SK-N-SH treated with all-trans-retinoic acid at 6 μM for 48 hours (cell line): ENCODE measurements at regions not wholly inside any gene's neighbourhood (a gene's known extent, or its start where the extent isn't known, plus 50 kb on each side); places are given as distances from the start of the nearest gene placed in this dataset.

Experiments used
- ATAC-seq: fragments of 200-7000 bp; cut with Tn5 transposase; 3 replicates; pipeline ENCODE4 v1.9.1; 2020; ENCODE audit warnings: mild to moderate bottlenecking, moderate library complexity
- ARNTL ChIP-seq: fragments of 450-650 bp; formaldehyde crosslinking; IDR thresholded peaks from 2 replicates; pipeline ENCODE4 v1.5.0; 2020; ENCODE audit warnings: low read depth, mild to moderate bottlenecking, moderate library complexity, borderline replicate concordance
- BACH2 ChIP-seq: fragments of 250-450 bp; sonication (Bioruptor Pico); IDR thresholded peaks from 2 replicates; pipeline ENCODE4 v1.9.0; 2021; ENCODE audit warnings: mild to moderate bottlenecking, borderline replicate concordance
- CREB5 ChIP-seq: fragments of 250-450 bp; sonication (Bioruptor Pico); IDR thresholded peaks from 2 replicates; pipeline ENCODE4 v1.5.1; 2020; ENCODE audit warnings: low read depth, mild to moderate bottlenecking, moderate library complexity
- ESRRG ChIP-seq: fragments of 250-450 bp; sonication (Bioruptor Pico); IDR thresholded peaks from 2 replicates; pipeline ENCODE4 v1.6.1; 2021; ENCODE audit warnings: mild to moderate bottlenecking
- GLIS3 ChIP-seq: fragments of 250-450 bp; sonication (Bioruptor Pico); IDR thresholded peaks from 2 replicates; pipeline ENCODE4 v1.5.0; 2020; ENCODE audit warnings: mild to moderate bottlenecking, moderate library complexity
- OSR1 ChIP-seq: fragments of 250-450 bp; sonication (Bioruptor Pico); IDR thresholded peaks from 2 replicates; pipeline ENCODE4 v1.8.0; 2022; ENCODE audit warnings: moderate library complexity, mild to moderate bottlenecking, inconsistent platforms
- POU6F1 ChIP-seq: fragments of 250-450 bp; sonication (Bioruptor Pico); IDR thresholded peaks from 2 replicates; pipeline ENCODE4 v1.8.0; 2021; ENCODE audit warnings: low read depth, mild to moderate bottlenecking, moderate library complexity, borderline replicate concordance
- PPARA ChIP-seq: fragments of 250-450 bp; sonication (Bioruptor Pico); IDR thresholded peaks from 2 replicates; pipeline ENCODE4 v1.5.0; 2020; ENCODE audit warnings: mild to moderate bottlenecking, borderline replicate concordance
- RARB ChIP-seq: fragments of 250-450 bp; sonication (Bioruptor Pico); IDR thresholded peaks from 2 replicates; pipeline ENCODE4 v1.8.0; 2021; ENCODE audit warnings: mild to moderate bottlenecking, moderate library complexity
- TCF4 ChIP-seq: fragments of 250-450 bp; sonication (Bioruptor Pico); IDR thresholded peaks from 2 replicates; pipeline ENCODE4 v1.8.0; 2021; ENCODE audit warnings: mild to moderate bottlenecking, moderate library complexity, borderline replicate concordance
- TOX ChIP-seq: fragments of 250-450 bp; sonication (Bioruptor Pico); IDR thresholded peaks from 2 replicates; pipeline ENCODE4 v1.8.0; 2021; ENCODE audit warnings: mild to moderate bottlenecking, moderate library complexity, borderline replicate concordance
- TSHZ2 ChIP-seq: fragments of 250-450 bp; sonication (Bioruptor Pico); IDR thresholded peaks from 2 replicates; pipeline ENCODE4 v1.5.0; 2020; ENCODE audit warnings: mild to moderate bottlenecking, moderate library complexity
- ZC3H10 ChIP-seq: fragments of 250-450 bp; sonication (Bioruptor Pico); IDR thresholded peaks from 2 replicates; pipeline ENCODE4 v1.5.1; 2021; ENCODE audit warnings: mild to moderate bottlenecking, moderate library complexity
- ZFP3 ChIP-seq: fragments of 250-450 bp; sonication (Bioruptor Pico); IDR thresholded peaks from 2 replicates; pipeline ENCODE4 v1.5.0; 2020; ENCODE audit warnings: mild to moderate bottlenecking, moderate library complexity
- ZFP30 ChIP-seq: fragments of 450-650 bp; formaldehyde crosslinking; IDR thresholded peaks from 2 replicates; pipeline ENCODE4 v1.5.0; 2022; ENCODE audit warnings: mild to moderate bottlenecking, moderate library complexity
- TF ChIP-seq, protein P1 (sequence below): fragments of 250-450 bp; sonication (Bioruptor Pico); IDR thresholded peaks from 2 replicates; pipeline ENCODE4 v1.5.1; 2021; ENCODE audit warnings: mild to moderate bottlenecking, moderate library complexity

DNA sequence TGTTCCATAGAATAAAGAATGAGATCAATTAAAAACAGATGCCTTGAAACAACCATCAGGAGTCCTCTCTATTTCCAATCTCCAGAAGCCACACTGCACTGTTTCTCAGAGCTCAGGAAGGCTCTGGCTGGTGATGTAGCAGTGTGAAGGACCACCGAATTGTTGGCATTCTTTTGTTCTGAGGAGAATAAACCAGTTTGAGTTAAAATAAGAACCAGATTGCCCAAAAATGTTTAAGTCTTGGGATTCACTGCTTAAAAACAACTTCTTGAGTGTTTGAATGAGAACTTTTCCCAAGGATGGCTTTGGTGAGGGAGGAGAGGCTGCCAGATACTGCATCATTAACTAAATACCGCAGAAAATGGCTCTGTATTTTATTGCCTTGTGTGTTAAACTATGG lies 341.2 kb downstream of the C12orf75 start (continued):
- TF ChIP-seq TSHZ2 (CRISPR knock-in tag), result no peak

- no peak for TF ChIP-seq ARNTL (CRISPR knock-in tag)
- TF ChIP-seq GLIS3 (CRISPR knock-in tag), result no peak
- TF ChIP-seq ZFP3 (CRISPR knock-in tag), result no peak
- no peak for TF ChIP-seq ZFP30
- no peak for TF ChIP-seq BACH2 (CRISPR knock-in tag)
- no peak for TF ChIP-seq CREB5 (CRISPR knock-in tag)
- no peak for TF ChIP-seq ZC3H10 (CRISPR knock-in tag)
- no peak for TF ChIP-seq OSR1 (CRISPR knock-in tag)
- TF ChIP-seq TOX (CRISPR knock-in tag), result no peak
- TF ChIP-seq TSHZ2 (CRISPR knock-in tag), result no peak
- TF ChIP-seq, protein P1, sequence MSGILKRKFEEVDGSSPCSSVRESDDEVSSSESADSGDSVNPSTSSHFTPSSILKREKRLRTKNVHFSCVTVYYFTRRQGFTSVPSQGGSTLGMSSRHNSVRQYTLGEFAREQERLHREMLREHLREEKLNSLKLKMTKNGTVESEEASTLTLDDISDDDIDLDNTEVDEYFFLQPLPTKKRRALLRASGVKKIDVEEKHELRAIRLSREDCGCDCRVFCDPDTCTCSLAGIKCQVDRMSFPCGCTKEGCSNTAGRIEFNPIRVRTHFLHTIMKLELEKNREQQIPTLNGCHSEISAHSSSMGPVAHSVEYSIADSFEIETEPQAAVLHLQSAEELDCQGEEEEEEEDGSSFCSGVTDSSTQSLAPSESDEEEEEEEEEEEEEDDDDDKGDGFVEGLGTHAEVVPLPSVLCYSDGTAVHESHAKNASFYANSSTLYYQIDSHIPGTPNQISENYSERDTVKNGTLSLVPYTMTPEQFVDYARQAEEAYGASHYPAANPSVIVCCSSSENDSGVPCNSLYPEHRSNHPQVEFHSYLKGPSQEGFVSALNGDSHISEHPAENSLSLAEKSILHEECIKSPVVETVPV (CRISPR knock-in tag), result no peak
- no peak for TF ChIP-seq TCF4 (CRISPR knock-in tag)
- ATAC-seq, result no peak; the same call in 2 of the 3 replicates
These were observed 341.9 kb downstream of the C12orf75 start for GRCh38 chr12:105672121-105672975.

DNA sequence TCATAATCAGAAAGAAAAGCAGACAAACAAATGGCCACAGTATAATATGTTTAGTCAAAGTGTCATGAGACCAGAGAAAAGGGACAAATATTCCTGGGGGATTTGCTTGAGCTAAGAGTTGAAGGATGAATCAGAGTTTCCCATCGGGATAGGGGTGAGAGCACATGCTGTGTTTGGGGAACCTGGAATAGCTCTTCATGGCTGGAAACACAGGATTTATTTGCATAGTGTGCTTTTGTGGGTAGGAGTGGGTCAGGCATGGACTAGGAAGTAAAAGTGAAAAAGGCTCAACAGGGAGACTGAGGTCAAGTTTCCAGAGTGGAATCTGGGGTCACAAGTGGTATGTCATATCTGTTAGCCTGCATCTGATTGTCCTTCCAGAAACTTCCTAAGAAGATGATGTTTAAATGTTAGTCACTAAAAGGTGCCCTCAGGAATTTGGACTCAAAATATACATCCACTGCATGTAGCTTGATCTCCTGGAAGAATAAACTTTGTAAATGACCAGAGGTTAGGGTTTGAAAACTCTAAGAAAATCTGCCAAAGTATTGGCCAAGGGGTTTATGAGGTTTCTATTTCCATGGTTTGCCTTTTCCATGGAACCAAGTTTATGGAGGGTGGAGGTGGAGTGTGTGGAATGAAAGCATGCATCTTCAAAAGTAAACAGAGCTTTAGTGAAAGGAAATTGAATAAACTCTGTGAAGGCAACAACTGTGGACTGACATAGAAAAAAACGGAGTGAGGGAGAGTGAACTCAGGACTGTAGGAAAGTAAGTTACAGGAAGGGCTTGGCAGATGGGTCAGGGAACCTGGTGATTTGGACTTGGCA lies 344.6 kb downstream of the C12orf75 start:
- ATAC-seq, result no peak
- TF ChIP-seq RARB (CRISPR knock-in tag) (no peak), POU6F1 (CRISPR knock-in tag) (no peak), TOX (CRISPR knock-in tag) (no peak), ESRRG (no peak), PPARA (CRISPR knock-in tag) (no peak)
- TF ChIP-seq, all 23 proteins: peak for 0
